ENCODE measurements at regions not wholly inside any gene's neighbourhood (a gene's known extent, or its start where the extent isn't known, plus 50 kb on each side); places are given as distances from the start of the nearest gene placed in this dataset.

- no peak for TF ChIP-seq CTCF (IDR thresholded peaks at IDR 0.05)
- no peak for TF ChIP-seq POLR2A (IDR thresholded peaks at IDR 0.05)
These were observed 225.0 kb upstream of the SMIM21 start for GRCh38 chr18:75652528-75652927.
